ENCODE measurements at regions not wholly inside any gene's neighbourhood (a gene's known extent, or its start where the extent isn't known, plus 50 kb on each side); places are given as distances from the start of the nearest gene placed in this dataset.
"Not testable (repeated sequence)": the region's sequence is repeated elsewhere in the genome, so short reads cannot be mapped to it uniquely, and the experiment has no call there.

DNA sequence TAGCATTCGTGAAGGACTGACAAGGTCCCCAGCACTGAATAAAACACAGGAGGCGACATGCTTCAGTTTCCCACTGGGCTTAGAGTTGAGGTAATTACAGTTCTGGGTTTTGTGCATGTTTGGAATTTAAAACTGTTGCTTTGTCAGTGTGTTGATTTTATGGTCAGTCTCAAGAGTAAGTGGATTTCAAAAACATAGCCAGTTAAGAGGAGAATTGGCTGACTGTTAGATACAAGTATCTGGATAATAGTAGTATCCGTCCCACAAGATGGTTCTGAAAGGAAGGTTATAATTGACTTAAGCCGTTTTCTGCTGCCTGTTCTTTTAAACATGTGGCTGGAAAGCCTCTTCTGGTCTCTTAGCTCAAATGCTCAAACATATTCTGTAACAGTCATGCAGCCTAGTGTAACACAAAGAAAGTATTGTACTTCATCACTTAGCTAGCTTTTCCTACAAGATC is 170.9 kb downstream of the POLR1F start:
- peak; percentile 40 for DNase-seq (ENCODE audit: low read depth)

DNA sequence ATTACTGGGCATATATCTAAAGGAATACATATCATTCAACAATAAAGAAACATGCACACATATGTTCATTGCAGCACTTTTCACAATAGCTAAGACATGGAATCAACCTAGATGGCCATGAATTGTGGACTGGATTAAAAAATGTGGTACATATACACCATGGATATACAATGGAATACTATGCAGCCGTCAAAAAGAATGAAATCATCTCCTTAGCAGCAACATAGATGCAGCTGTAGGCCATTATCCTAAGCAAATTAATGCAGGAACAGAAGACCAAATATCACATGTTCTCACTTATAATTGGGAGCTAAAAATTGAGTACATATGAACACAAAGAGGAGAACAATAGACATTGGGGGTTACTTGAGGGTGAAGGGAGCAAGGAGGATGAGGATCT is 175.6 kb downstream of the POLR1F start:
- no peak for DNase-seq (ENCODE audit: low read depth)

DNA sequence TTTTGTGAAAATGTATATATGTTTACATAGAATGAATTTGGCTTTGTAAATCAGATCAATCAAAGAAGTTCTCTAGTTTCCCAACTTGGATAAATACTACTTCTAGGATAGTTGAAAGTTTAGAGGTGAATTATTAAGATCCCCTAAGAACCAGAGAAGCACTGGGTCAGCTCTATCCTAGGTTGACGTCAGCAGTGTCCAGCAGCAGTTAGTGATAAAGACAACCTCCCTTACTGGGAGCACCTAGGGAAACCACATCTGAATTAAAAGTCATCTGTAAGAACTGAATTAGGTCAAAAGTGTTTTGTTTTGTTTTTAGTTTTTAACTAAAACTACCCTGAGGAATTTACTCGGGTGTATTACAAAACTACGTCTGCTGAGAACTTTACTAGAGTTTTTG is 178.0 kb downstream of the POLR1F start:
- DNase-seq (ENCODE audit: low read depth): no peak

DNA sequence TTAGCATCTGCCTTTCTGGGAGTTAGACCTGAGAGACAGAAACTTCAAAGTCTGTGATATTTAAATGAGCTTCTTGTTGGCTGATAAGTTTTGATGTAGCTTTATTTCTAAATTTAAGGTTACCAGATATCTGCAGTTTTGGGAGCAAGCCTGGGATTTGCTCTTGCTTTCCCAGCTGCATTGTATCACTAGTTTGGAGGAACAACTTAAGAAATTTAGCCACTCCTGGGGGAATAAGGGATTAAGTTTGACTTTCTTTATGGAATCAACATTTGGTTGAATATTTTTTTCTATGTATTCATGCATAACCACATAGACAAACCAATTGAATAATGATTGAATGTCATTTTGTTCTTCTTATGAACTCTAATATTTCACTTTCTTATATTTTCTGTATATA is 178.6 kb downstream of the POLR1F start:
- no peak for DNase-seq (ENCODE audit: low read depth)

DNA sequence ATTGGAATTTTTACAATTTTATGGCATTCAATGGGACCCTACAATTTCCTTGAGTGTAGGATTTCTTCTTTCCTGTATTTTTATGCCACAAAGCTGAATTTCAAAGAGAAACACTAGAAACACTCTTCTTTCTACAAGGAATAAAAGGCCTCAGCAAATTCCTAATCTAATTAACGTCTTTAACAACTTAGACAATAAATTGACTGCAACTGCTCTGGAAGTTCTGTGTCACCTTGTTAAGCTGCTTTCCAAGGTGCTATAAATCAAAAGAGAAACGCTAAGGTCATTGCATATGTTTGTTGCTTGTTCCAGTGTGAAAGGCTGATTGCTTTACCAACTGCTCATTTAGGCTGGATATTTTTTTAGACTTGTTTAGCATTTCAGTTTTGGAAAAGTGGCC is 182.2 kb downstream of the POLR1F start:
- DNase-seq (ENCODE audit: low read depth): no peak

DNA sequence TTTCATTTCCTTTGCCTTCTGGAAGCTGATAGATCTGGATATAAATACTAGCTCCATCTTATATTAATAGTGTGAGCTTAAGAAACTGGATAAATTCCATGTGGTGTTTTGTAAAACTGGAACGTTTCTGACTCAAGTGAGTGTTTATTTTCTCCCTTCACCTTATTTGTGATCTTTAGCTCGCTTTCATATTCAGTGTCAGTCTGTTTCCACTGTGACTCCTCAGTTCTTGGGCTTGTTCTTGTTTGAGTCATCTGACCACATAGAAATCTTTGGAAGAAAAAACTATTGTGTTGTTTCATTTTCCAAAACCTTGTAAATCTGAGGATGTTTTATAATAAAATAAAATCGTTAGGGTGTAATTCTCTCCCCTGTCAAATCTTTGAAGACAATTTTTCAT is 186.4 kb downstream of the POLR1F start:
- DNase-seq (ENCODE audit: low read depth): peak; percentile 73

DNA sequence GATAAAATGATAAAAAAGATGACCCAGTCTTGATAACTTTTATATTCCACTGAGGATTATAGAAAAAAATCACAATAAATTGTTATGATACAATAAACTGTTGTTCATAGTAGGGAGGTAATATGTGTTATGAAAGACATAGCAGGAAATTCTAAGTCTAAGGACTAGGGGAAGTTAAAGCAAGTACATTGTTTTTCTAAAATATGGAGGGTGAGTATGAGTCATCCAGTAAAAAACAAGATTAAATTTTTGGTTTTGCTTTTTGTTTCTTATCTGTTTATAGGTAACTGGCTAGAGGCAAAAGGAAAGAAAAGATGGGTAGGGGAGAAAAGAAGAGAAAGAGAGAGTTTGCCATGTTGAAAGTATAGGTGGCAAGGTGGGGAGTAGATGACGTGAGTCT is 188.4 kb downstream of the POLR1F start:
- no peak for DNase-seq (ENCODE audit: low read depth)

DNA sequence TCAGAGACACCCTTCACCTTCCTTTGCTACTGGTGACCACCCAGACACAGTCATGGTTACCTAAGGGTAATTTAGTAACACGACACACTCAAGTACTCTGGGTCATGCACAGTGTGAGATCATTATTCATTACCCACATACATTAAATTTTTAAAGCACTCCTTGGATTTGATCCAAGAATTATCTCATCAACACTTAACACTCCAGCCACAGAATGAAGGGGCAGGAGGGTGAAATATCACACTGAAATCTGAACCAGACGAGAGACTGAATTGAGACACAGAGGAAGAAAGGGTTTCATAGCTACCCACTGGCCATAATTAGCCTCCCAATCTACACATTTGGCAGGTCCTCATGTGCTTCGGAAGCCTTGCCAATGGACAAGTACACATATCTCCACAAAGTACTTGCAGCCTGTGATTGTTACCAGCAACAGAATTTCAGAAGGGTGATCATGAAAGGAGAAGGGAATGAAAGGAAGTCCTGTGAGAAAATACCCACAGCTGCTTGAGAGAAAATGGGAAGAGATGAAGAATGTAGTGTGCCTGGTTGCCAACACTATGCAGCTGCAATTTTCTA is 189.3 kb downstream of the POLR1F start:
- DNase-seq (ENCODE audit: low read depth): peak; percentile 60

DNA sequence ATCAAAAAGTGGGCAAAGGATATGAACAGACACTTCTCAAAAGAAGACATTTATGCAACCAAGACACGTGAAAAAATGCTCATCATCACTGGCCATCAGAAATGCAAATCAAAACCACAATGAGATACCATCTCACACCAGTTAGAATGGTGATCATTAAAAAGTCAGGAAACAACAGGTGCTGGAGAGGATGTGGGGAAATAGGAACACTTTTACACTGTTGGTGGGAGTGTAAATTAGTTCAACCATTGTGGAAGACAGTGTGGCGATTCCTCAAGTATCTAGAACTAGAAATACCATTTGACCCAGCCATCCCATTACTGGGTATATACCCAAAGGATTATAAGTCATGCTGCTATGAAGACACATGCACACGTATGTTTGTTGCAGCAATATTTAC is 191.3 kb downstream of the POLR1F start:
- not testable (repeated sequence) for DNase-seq (ENCODE audit: low read depth)

DNA sequence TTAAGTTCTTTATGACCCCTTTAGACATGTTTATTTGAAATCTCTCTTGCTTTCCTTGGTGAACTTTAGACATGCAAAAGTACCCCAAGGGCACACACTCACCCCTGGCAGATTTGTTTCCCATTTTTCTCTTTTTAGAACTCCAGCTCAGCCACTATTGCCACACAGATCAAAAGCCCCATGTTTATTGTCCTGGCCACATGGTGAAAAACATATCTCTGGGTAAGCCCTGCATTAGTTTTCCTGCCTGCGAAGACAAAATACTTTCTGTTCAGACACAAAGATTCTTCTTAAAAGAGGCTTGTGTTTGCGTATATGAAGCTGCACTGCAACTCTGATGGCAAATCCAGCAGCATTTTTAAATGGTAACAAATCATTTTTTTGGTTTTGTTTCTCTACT is 200.0 kb downstream of the POLR1F start:
- DNase-seq (ENCODE audit: low read depth): no peak

DNA sequence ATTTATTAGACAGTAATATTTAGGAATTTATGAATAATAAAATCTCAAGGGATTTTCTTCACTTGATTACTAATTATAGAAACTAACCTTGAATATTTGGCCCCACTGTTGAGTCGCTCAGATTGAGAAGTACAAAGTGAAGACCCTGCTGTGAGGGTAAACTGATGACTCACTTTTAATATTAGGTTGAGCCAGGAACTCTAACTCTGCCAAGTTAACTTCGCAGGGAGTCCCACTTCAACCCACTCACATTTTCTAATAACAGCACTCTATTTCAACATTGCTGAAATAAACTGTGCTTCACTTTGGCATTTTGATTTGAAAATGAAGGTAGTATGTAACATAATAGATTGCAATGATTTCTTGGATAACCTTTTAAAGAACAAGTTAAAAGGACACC is 200.7 kb downstream of the POLR1F start:
- DNase-seq (ENCODE audit: low read depth): no peak

DNA sequence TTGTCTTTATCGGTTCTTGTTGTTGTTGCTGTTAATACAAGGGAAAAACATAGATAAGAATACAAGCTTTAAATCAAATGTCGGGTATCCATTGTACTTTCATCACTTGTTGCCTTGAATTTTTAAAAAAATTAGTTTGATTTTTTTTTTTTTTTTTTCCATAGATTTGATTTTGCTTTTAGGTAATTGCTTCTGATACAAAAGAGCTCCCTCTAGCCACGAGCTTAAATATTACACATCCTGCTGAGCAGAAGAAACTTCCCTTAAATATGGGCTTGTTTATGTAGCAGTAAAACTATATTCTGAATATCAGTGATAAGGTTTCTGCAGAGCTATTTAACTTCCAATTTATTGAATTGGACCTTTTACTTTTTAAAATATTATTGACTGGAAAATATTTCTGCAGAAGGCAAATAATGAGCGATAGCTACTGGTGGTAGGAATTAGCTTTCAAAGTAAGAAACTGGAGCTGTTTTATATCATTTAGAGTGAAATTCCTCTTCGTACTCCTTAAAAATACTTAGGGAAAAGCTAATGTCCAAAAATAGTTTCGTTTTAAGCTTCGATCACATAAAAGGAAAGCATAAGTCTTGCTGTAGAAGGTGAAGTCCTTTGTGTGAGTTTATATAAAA is 216.9 kb downstream of the POLR1F start:
- DNase-seq (ENCODE audit: low read depth): peak; percentile 11

DNA sequence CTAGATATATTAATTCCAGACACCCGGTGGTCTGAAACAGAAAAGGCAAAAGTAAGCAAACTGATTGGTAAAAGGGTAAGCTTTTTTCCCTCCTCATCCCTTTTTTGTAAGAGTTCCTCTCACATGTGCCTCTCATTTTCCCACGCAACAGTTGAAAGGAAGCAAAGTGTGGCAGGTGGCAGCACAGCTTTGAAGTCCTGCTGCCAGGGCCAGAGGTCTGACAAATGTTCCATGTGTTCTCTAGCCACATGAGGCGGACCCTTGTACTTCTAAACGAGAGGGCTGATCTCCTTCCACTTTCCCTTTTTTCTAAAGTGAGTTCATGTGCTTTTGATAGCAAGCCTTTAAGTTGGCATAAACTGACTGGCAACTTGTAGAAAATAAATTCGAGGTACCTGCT is 217.5 kb downstream of the POLR1F start:
- no peak for DNase-seq (ENCODE audit: low read depth)

DNA sequence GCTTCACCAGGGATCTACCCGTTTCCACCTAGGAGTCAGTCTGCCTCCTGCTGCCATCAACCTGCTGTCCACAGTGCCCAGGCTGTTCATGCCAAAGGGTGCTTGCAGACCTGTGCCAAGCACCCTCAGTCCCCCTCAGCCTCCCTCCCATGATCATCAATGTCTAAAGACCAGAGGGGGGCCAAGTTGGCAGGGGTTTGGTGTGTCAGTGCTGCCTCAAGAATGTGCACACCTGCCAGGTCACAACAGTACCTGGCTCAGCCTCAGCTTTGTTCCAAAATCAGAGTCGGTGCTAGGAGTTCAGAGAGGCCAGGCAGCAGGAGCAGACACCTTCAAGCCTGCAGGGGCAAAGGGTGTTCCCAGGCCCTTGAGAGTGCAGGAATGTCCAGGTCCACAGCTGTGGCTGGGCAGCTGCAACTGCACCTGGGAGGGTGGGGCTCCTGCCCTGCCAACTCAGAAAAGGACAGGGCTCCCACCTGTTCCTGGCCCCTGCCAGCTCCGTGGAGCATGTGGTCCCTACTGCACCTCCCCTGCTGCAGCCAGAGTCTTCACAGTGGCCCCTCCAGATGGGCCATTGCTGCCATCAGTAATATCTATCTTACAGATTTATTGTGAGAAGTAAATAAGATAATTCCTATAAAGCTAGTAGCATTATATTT is 219.5 kb downstream of the POLR1F start:
- no peak for DNase-seq (ENCODE audit: low read depth)

DNA sequence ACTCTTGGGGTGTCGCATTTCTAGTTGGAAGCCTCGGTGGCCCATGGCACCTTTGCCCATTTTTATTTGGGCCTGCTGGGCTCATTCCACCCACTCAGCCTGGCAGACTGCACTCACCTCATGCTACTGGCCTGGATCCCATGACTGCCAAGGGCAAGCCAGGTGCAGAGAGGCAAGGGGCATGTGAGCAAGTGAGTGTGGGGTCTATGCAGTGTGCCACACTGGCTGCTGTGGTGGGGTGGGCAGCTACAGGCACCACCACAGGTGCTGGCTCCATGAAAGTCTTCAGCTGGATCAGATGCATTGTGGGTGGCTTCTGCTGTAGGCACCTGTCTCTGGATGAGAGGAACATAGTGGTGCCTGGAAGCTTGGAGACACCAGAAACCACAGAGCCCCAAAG is 220.8 kb downstream of the POLR1F start:
- DNase-seq (ENCODE audit: low read depth): no peak

DNA sequence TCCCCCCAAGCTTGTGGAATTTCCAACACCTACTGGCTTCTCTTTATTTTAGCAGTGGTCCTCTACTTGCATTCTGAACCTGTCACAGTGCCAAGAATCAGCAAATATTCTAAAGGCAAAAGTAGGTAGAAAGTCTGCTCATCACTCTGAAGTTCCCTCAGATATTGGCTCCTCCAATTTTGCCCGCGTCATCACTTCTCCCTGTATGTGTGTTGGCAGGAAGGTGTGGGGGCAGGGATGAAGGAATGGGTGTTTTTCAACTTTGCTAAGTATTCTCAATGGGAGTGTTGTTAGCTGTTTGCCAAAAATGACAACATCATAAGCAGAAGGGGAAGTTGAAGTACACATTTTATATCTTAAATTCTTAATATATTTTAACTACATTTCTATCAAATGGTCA is 226.2 kb downstream of the POLR1F start:
- no peak for DNase-seq (ENCODE audit: low read depth)

DNA sequence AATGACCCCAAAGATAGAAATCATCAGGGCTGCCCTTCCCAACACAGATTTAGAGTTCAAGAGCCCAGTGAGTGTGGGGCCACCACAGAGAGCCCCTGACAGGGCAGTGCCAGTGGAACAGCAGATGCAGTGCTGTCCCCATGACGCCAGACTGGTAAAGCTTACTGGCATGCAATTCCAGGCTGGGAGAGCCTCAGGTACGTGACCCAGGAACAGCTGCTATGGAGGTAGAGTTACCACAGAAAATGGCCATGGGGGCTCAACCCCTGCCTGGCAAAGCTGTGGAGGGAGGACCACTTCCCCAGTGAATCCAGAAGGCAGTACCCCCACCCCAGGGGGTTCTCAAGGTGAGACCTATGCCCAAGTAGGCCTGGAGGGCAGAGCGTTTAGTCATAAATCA is 228.5 kb downstream of the POLR1F start:
- DNase-seq (ENCODE audit: low read depth): no peak

DNA sequence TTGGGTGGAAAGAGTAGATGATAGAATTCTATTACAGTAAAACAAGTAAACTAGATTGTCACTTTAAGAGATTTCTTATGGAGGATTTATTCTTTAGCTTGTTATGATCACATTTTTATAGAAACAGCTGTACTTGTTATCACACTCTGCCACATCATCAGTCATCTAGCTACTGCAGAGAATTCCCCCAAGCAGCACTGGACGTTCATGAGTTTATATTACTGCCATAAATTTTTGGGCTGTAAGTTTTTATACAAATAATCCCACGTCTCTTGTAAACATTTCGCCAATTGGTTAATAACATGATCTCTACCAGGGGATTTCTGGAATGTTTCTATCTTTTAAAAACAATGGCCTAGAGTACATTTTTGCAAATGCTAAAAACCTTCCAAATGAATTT is 238.8 kb downstream of the POLR1F start:
- no peak for DNase-seq (ENCODE audit: low read depth)

DNA sequence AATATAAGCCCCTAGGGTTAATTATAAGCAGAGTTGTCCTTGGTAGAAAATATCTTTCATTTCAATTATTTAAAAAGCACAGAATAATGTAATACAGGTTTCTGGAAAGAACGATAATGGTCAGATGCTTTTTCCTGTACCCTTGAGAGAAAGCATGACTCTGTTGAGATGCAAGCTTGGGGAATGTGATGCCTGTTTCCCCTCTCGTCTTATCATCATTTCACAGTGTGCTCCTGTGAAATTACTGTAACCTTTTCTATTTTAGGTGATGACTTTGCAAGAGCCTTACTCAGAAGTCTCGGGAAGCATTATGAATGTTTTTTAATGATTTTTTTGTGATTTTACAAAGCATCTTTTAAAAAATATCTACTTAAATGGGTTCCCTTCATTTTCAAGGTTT is 243.0 kb downstream of the POLR1F start:
- DNase-seq (ENCODE audit: low read depth): no peak

DNA sequence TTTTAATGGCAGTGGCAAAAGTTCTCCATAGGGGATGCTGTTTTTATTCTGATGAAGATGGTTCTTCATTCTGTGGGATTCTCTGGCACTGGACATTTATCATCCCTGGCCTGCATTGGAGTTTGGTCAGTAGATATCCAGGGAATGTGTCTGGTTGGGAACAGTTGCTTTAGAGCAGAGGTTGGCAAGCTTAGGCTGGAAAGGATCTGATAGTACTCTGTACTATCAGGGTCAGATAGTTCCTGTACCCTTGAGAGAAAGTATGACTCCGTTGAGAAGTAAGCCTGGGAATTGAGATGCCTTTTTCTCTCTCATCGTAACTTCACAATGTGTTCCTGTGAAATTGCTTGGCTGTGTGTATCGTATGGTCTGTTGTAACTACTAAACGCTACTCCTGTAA is 244.1 kb downstream of the POLR1F start:
- DNase-seq (ENCODE audit: low read depth): no peak

DNA sequence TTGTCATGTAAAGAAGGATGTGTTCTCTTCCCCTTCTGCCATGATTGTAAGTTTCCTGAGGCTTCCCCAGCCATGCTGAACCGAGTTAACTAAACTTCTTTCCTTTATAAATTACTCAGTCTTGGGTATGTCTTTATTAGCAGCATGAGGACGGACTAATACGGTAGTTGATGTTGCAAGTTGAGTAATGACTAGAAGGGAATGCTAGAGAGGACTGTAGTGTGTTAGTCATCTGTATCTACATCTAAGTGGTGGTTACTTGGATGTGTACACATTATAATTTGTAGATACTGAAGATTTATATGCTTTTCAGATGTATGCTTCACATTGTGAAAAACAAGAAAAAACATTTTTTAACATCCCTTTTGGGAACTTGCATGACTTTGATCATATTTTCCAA is 244.6 kb downstream of the POLR1F start:
- no peak for DNase-seq (ENCODE audit: low read depth)

DNA sequence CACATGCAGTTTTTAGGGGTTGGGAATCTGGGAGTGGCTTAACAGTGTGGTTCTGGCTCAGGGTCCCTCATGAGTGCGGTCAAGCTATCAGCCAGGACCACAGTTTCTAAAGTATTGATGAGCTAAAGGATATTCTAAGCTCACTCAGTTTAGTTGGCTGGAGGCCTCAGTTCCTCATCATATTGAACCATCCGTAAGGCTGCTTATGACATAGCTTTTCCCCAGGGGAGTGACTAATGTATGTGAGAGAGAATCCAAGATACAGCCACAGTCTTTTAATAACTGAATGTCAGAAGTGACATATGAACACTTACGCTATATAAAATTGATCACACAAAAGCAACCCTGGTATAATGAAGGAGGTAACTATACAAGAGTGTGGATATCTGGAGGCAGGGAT is 245.3 kb downstream of the POLR1F start:
- no peak for DNase-seq (ENCODE audit: low read depth)

DNA sequence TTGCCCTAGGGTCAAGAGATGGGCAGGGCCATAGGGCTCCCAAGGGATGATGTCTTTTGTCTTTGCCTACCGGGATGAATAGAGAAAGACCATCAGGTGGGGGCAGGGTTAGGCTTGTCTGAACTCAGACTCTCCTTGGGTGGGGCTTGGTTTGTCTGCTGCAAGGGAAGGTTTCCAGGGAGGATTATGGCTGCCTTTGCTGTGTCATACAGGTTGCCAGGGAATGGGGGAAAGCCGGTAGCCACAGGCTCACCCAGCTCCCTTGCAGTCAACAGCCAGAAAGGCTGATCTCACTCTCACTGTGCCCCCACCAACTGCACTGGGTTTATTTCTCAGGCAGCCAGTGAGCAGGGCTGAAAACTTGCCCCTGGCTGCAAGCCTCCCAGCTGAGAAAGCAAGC is 253.2 kb downstream of the POLR1F start:
- DNase-seq (ENCODE audit: low read depth): no peak

Data from HT1080 (cell line).